A673 (cell line): ENCODE measurements at regions not wholly inside any gene's neighbourhood (a gene's known extent, or its start where the extent isn't known, plus 50 kb on each side); places are given as distances from the start of the nearest gene placed in this dataset.

Experiments
- EZH2 ChIP-seq: fragments of 200-600 bp; sonication (generic); IDR thresholded peaks from 2 replicates; pipeline ENCODE4 v1.6.1; 2017; ENCODE audit warnings: borderline replicate concordance, low read depth, mild to moderate bottlenecking, mixed read lengths, antibody characterized with exemption, low read length; ENCODE audit not compliant: poor library complexity, severe bottlenecking
- TF ChIP-seq, protein P1 (sequence below): fragments of 300-800, 200-600 bp; sonication (generic); conservative IDR thresholded peaks from 2 replicates; pipeline ENCODE4 v1.5.1; 2017; ENCODE audit warnings: low read depth, mild to moderate bottlenecking, antibody characterized with exemption, low read length, moderate library complexity, mixed read lengths

GRCh38 chr10:132477398-132478340 is 59.9 kb upstream of the INPP5A start:
- TF ChIP-seq, protein P1, sequence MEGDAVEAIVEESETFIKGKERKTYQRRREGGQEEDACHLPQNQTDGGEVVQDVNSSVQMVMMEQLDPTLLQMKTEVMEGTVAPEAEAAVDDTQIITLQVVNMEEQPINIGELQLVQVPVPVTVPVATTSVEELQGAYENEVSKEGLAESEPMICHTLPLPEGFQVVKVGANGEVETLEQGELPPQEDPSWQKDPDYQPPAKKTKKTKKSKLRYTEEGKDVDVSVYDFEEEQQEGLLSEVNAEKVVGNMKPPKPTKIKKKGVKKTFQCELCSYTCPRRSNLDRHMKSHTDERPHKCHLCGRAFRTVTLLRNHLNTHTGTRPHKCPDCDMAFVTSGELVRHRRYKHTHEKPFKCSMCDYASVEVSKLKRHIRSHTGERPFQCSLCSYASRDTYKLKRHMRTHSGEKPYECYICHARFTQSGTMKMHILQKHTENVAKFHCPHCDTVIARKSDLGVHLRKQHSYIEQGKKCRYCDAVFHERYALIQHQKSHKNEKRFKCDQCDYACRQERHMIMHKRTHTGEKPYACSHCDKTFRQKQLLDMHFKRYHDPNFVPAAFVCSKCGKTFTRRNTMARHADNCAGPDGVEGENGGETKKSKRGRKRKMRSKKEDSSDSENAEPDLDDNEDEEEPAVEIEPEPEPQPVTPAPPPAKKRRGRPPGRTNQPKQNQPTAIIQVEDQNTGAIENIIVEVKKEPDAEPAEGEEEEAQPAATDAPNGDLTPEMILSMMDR = no peak
- no peak for TF ChIP-seq EZH2
